BE2C (cell line): ENCODE measurements at regions not wholly inside any gene's neighbourhood (a gene's known extent, or its start where the extent isn't known, plus 50 kb on each side); places are given as distances from the start of the nearest gene placed in this dataset.

Experiments used
- DNase-seq: peaks from one replicate; pipeline ENCODE4 v3.0.0-alpha.2; 2020
- H3K27me3 ChIP-seq: fragments of 250-450 bp; sonication (Bioruptor Pico); 2 replicates; pipeline ENCODE4 v1.5.1; 2020; ENCODE audit warnings: mild to moderate bottlenecking
- H3K36me3 ChIP-seq: fragments of 250-450 bp; sonication (Bioruptor Pico); 2 replicates; pipeline ENCODE4 v1.5.1; 2020; ENCODE audit warnings: mild to moderate bottlenecking
- H3K4me1 ChIP-seq: fragments of 250-450 bp; sonication (Bioruptor Pico); 2 replicates; pipeline ENCODE4 v1.5.1; 2020
- H3K4me3 ChIP-seq: 2 replicates; pipeline ENCODE4 v1.5.1; 2011; ENCODE audit warnings: low read depth, low read length
- H3K9me3 ChIP-seq: fragments of 250-450 bp; sonication (Bioruptor Pico); 2 replicates; pipeline ENCODE4 v1.5.1; 2020
- TF ChIP-seq, protein P1 (sequence below): IDR thresholded peaks from 2 replicates; pipeline ENCODE4 v1.5.1; 2012; ENCODE audit warnings: mild to moderate bottlenecking, low read depth, low read length

DNA sequence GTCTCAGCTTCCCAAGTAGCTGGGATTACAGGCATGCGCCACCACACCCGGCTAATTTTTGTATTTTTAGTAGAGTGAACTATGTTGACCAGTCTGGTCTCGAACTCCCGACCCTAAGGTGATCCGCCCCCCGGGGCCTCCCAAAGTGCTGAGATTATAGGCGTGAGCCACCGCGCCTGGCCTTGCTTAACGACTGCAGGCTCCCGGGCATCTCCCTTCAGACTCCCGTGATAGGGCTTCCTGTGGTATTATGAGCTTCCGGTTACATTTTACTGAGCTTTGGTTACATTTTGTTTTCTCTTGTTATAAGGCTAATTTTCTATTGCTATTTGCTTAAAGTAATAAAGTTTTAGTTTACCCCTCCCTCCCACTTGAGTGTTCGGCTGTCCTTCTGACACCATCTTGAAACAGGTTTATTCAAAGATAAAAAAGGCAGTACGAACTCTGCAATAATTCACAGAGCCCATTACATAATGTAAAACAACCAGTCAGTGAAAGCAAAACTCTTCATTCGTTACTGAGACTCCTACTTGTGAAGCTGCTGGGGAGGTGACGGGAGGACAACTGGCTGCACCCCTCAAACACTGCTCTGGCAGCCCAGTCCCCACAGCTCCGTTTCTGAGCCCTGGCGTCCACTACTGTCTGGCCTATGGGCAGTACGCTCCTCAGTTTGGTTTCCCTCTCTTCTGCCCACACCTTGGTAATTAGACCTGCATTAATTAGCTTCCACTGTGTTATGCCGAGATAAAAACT is 795.7 kb upstream of the SLIT2 start:
- H3K4me3 ChIP-seq = no peak overlapping the region

DNA sequence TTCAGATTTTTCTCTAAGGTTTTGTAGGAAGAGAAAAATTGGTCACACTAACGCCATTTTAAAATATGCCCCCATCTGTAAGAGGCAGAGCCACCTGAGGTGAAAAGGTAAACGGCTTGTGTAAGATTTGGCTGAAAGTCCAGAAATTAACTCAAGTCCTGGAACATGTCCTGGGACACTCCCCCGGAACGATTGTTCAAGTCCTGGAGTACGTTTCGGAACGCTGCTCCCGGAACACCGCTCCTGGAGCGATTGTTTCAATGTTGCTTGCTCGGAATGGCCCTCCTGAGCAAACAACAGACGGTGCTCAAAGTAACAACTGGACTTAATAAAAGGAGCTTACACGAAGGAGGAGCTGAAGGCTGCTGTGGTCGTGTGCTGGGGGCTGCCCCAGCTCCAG is 796.5 kb upstream of the SLIT2 start:
- Histone ChIP-seq H3K9me3 (no peaks in the 10 kb centered on the region; the same call in 1 of the 2 replicates), H3K4me1 (no peaks in the 10 kb centered on the region), H3K4me3 (no peak overlapping the region), H3K36me3 (no peaks in the 10 kb centered on the region), H3K27me3 (no peaks in the 10 kb centered on the region)
- no peak for DNase-seq
- TF ChIP-seq, protein P1, sequence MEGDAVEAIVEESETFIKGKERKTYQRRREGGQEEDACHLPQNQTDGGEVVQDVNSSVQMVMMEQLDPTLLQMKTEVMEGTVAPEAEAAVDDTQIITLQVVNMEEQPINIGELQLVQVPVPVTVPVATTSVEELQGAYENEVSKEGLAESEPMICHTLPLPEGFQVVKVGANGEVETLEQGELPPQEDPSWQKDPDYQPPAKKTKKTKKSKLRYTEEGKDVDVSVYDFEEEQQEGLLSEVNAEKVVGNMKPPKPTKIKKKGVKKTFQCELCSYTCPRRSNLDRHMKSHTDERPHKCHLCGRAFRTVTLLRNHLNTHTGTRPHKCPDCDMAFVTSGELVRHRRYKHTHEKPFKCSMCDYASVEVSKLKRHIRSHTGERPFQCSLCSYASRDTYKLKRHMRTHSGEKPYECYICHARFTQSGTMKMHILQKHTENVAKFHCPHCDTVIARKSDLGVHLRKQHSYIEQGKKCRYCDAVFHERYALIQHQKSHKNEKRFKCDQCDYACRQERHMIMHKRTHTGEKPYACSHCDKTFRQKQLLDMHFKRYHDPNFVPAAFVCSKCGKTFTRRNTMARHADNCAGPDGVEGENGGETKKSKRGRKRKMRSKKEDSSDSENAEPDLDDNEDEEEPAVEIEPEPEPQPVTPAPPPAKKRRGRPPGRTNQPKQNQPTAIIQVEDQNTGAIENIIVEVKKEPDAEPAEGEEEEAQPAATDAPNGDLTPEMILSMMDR = no peak

More for the DNA sequence above, 795.7 kb upstream of the SLIT2 start:
- no peaks in the 10 kb centered on the region for H3K36me3 ChIP-seq
- H3K4me1 ChIP-seq = no peaks in the 10 kb centered on the region
- no peaks in the 10 kb centered on the region for H3K27me3 ChIP-seq
- TF ChIP-seq, protein P1 = no peak
- DNase-seq = no peak
- H3K9me3 ChIP-seq = no peaks in the 10 kb centered on the region; the same call in 1 of the 2 replicates

DNA sequence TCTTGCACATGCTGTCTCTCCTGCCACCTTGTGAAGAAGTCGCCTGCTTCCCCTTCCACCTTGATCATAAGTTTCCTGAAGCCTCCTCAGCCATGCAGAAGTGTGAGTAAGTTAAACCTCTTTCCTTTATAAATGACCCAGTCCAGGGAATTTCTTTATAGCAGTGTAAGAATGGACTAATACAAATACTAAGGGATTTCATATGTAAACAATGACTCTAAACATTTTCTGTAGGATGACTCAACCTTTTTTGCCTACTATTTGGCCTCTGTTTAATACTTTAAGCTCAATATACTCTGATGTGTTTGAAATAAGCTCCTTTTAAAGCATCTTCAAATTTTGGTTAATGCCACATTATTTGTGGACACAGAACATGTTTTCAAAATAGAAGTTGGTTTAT is 813.5 kb upstream of the SLIT2 start:
- H3K9me3 ChIP-seq = no peaks in the 10 kb centered on the region; the same call in 1 of the 2 replicates
- no peaks in the 10 kb centered on the region for H3K27me3 ChIP-seq
- H3K36me3 ChIP-seq = no peaks in the 10 kb centered on the region
- TF ChIP-seq, protein P1 = no peak
- H3K4me3 ChIP-seq = no peak overlapping the region
- no peaks in the 10 kb centered on the region for H3K4me1 ChIP-seq
- DNase-seq = no peak

DNA sequence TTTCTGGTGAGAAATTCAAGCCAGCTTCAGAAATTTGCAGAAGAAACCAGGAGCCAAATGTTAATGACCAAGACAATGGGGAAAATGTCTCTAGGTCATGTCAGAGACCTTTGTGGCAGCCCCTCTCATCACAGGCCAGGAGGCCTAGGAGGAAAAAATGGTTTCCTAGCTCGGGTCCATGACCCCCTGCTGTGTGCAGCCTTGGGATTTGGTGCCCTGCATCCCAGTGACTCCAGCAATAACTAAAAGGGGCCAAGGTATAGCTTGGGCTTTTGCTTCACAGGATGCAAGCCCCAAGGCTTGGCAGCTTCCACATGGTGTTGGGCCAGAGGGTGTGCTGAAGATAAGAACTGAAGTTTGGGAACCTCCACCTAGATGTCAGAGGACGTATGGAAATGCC is 814.7 kb upstream of the SLIT2 start:
- no peaks in the 10 kb centered on the region for H3K4me1 ChIP-seq
- H3K36me3 ChIP-seq = no peaks in the 10 kb centered on the region
- TF ChIP-seq, protein P1 = no peak
- no peak overlapping the region for H3K4me3 ChIP-seq
- DNase-seq = no peak
- no peaks in the 10 kb centered on the region for H3K27me3 ChIP-seq
- H3K9me3 ChIP-seq = no peaks in the 10 kb centered on the region; the same call in 1 of the 2 replicates

DNA sequence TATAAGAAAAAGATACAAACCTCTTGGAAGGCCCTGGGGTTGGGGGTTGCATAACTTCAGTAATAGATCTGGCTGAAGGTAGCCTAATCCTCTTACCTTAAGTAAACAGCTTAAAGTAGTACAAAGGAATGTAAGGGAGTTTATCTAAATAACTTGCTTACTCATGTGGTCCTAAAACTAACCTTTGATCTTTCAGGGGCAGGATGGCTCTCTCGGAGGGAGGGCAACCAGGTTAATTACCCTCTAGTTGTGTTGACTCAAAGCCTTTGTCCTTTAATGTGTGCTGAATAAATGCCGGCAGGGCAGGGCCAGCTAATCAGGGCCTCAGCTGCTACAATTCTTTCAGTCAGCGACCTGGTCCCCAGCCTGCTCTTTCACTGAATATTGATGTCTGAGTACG is 822.0 kb upstream of the SLIT2 start:
- TF ChIP-seq, protein P1 = no peak
- Histone ChIP-seq H3K9me3 (no peaks in the 10 kb centered on the region), H3K4me1 (no peaks in the 10 kb centered on the region), H3K36me3 (no peaks in the 10 kb centered on the region), H3K4me3 (no peak overlapping the region), H3K27me3 (no peaks in the 10 kb centered on the region)
- no peak for DNase-seq

DNA sequence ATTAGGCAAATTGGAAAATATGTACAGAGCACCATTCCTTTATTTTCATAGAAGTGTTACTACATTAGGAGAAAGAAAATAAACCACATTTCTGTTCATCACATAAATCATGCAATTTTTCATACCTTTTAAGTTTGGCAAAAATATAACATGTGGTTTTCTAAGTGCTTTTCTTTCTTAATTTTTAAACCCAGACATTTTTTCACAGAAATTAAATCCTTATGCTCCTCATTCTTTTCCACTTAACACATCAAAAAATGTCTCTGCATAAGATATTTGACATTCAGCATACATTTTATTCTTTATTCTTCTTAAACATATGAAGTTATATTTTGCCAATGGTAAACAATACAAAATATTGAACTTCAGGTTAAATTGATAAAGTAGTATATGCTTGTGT is 826.6 kb upstream of the SLIT2 start:
- H3K9me3 ChIP-seq = no peaks in the 10 kb centered on the region
- H3K27me3 ChIP-seq = no peaks in the 10 kb centered on the region
- H3K4me3 ChIP-seq = no peak overlapping the region
- DNase-seq = no peak
- H3K36me3 ChIP-seq = no peaks in the 10 kb centered on the region
- no peaks in the 10 kb centered on the region for H3K4me1 ChIP-seq
- TF ChIP-seq, protein P1 = no peak
